Activated CD4-positive, alpha-beta T cell treated with anti-CD3 and anti-CD28 coated beads, Interleukin-2, amount 10 ng/mL, durations not matched to agents 7 days and 5 days (primary cell): ENCODE measurements at regions not wholly inside any gene's neighbourhood (a gene's known extent, or its start where the extent isn't known, plus 50 kb on each side); places are given as distances from the start of the nearest gene placed in this dataset.

ENCODE experiments used
- CTCF ChIA-PET: fragments of 350-600 bp; sonication (Branson Sonifier 250); formaldehyde crosslinking; loops from one replicate; lab custom pipeline; 2021; ENCODE audit warnings: antibody characterized with exemption; lab: Charles Lee
- POLR2A ChIA-PET: fragments of 350-600 bp; sonication (Branson Sonifier 250); formaldehyde crosslinking; loops from one replicate; lab custom pipeline; 2021; ENCODE audit warnings: antibody characterized with exemption; lab: Charles Lee
- DNase-seq: peaks from one replicate; pipeline ENCODE4 v3.0.0-alpha.2; 2020
- H3K27ac Mint-ChIP-seq: one replicate; pipeline ENCODE4 v1.8.0; 2021; ENCODE audit warnings: mild to moderate bottlenecking, moderate library complexity, mixed read lengths
- H3K27me3 Mint-ChIP-seq: one replicate; pipeline ENCODE4 v1.8.0; 2021; ENCODE audit warnings: mixed read lengths
- H3K36me3 Mint-ChIP-seq: one replicate; pipeline ENCODE4 v1.8.0; 2021; ENCODE audit warnings: low read depth, mixed read lengths
- H3K4me1 Mint-ChIP-seq: one replicate; pipeline ENCODE4 v1.8.0; 2021; ENCODE audit warnings: mixed read lengths
- H3K4me3 Mint-ChIP-seq: one replicate; pipeline ENCODE4 v1.8.0; 2021; ENCODE audit warnings: mild to moderate bottlenecking, moderate library complexity, mixed read lengths
- H3K9me3 Mint-ChIP-seq: one replicate; pipeline ENCODE4 v1.8.0; 2021; ENCODE audit warnings: mixed read lengths

DNA sequence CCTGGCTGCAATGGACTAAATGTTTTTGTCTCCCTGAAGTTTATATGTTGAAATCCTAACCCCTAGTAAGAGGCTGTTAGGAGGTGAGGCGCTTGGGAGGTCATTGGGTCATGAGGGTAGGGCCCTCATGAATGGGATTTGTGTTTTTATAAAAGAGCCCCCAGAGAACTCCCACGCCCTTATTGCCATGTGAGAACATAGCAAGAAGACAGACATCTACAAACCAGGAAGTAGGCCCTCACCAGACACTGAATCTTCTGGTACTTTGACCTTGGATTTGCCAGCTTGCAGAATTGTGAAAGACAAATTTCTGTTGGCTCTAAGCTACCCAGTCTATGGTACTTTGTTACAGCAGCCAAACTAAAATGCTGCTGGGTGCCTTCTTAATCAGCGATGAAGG lies 96.1 kb upstream of the SPATA13 start:
- Mint-ChIP-seq H3K27me3 (peaks cover 11% of the 10 kb centered on the region), H3K4me1 (peaks cover 12% of the 10 kb centered on the region), H3K27ac (no peak overlapping the region), H3K4me3 (no peak overlapping the region), H3K36me3 (no peaks in the 10 kb centered on the region), H3K9me3 (no peaks in the 10 kb centered on the region)
- ChIA-PET CTCF (interaction anchor here (1.2 to 2.2 kb wide), 5 partner anchors 12 to 164 kb away, joined by 3 to 7 read pairs (median 4); no protein-coding TSS in a partner anchor), POLR2A (no interaction called here)
- no peak for DNase-seq

DNA sequence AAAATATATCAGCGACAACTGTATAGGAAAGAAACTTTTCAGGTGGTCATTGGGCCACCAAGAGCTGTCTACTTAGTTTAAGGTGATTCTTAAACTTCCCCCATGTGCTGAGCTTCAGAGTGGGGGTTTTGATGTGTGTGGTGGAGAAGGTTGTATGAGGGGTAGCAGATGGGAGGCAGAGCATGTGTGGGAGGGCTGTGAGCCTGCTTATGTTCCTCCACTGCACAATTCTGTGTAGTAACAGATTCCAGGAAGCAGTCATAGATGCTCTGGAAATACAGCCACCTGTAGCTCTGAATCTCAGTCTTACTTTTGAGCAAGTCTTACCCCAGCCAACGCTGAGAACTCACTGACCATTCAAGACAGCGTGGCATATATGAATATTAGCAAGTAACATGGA lies 95.3 kb upstream of the SPATA13 start:
- Mint-ChIP-seq H3K36me3 (no peaks in the 10 kb centered on the region), H3K27ac (no peak overlapping the region), H3K27me3 (peaks cover 15% of the 10 kb centered on the region), H3K4me3 (no peak overlapping the region), H3K4me1 (peaks cover 12% of the 10 kb centered on the region), H3K9me3 (no peaks in the 10 kb centered on the region)
- no peak for DNase-seq
- CTCF ChIA-PET = interaction anchor here (1.1 to 2.2 kb wide), 4 partner anchors 12 to 138 kb away, joined by 3 to 7 read pairs (median 3); no protein-coding TSS in a partner anchor
- POLR2A ChIA-PET = interaction anchor here (0.6 kb wide), 1 partner anchor 39 kb away, joined by 4 read pairs; no protein-coding TSS in a partner anchor

DNA sequence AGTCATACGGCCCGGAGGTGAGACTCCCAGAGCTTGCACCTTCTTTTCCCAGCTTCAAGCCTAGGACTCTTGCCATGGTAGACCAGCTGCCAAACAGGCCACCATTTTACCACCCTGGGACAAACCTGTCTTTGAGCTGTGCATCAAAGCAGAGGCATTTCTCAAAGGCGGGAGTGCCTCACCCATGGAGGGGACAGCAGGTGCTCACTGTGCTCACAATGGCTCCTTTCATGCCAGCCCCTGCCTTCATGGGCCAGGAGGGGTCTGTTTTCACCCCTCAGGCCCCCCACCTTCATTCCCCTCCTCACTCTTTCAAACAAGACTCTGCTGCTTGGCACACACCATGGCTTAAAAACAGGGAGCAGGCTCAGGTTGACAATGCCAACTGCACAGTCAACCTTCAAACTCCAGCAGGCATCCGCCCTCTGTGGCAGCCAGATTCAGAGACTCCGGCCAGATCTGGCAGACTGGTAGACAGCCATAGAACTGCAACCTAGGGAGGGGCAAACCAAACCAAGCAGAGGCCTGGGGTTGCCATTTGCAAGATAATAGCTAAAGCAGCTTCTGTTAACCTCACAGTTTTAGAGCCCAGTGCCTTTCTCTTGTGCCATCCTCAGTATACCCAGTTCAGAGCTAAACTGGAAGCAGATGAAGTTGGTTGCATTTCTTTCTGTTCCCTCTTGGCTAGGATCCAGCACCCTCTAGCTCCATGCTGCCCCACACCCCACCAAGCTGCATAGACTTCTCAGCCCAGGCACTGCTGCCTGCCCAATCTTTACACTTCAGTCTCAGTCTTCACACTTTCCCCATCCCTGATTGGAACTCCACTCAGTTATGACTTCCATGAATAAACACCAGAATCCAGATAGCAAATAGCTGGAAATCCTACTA lies 93.9 kb upstream of the SPATA13 start:
- H3K36me3 Mint-ChIP-seq = no peaks in the 10 kb centered on the region
- peaks cover 12% of the 10 kb centered on the region for H3K4me1 Mint-ChIP-seq
- ChIA-PET POLR2A (no interaction called here), CTCF (interaction anchor here (0.6 to 2.2 kb wide), 5 partner anchors 10 to 303 kb away, joined by 3 to 7 read pairs (median 3); no protein-coding TSS in a partner anchor)
- H3K4me3 Mint-ChIP-seq = no peak overlapping the region
- no peak for DNase-seq
- no peaks in the 10 kb centered on the region for H3K9me3 Mint-ChIP-seq
- no peak overlapping the region for H3K27ac Mint-ChIP-seq
- peaks cover 15% of the 10 kb centered on the region for H3K27me3 Mint-ChIP-seq

DNA sequence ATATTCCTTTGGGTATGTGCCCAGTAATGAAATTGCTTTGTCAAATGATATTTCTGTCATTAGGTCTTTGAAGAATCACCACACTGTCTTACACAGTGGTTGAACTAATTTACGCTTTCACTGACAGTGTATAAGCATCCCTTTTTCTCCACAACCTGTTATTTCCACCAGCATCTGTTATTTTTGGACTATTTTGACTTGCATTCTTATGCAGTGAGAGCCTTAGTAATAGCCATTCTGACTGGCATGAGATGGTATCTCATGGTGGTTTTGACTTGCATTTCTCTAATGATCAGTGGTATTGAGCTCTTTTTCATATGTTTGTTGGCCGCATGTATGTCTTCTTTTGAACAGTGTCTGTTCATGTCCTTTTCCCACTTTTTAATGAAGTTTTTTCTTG lies 92.0 kb upstream of the SPATA13 start:
- ChIA-PET CTCF (no interaction called here), POLR2A (no interaction called here)
- no peaks in the 10 kb centered on the region for H3K36me3 Mint-ChIP-seq
- H3K4me3 Mint-ChIP-seq = no peak overlapping the region
- no peak overlapping the region for H3K27ac Mint-ChIP-seq
- no peak for DNase-seq
- H3K9me3 Mint-ChIP-seq = no peaks in the 10 kb centered on the region
- H3K4me1 Mint-ChIP-seq = peaks cover 7% of the 10 kb centered on the region
- peaks cover 18% of the 10 kb centered on the region for H3K27me3 Mint-ChIP-seq

DNA sequence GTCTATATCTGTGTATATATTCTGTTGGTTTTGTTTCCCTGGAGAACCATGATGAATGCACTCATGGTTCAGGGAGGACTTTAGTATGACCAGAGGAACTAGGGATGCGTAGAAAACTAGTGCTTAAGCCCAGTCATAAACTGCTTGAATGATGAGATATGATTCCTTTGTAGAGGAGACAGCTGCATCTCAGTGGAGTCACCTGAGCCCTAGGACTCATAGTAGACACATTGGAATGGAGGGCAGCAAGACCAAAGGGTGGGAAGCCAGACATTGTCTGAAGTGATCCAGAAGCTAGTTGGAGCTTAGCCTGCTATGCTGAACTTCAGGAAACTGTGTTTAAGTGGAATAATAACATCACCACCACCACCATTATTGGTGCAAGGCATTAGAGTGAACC lies 89.5 kb upstream of the SPATA13 start:
- ChIA-PET CTCF (interaction anchor here (0.6 kb wide), 1 partner anchor 126 kb away, joined by 3 read pairs; no protein-coding TSS in a partner anchor), POLR2A (no interaction called here)
- H3K4me1 Mint-ChIP-seq = peaks cover 5% of the 10 kb centered on the region
- H3K27ac Mint-ChIP-seq = no peak overlapping the region
- peaks cover 21% of the 10 kb centered on the region for H3K27me3 Mint-ChIP-seq
- H3K4me3 Mint-ChIP-seq = no peak overlapping the region
- no peaks in the 10 kb centered on the region for H3K9me3 Mint-ChIP-seq
- DNase-seq = no peak
- H3K36me3 Mint-ChIP-seq = no peaks in the 10 kb centered on the region

DNA sequence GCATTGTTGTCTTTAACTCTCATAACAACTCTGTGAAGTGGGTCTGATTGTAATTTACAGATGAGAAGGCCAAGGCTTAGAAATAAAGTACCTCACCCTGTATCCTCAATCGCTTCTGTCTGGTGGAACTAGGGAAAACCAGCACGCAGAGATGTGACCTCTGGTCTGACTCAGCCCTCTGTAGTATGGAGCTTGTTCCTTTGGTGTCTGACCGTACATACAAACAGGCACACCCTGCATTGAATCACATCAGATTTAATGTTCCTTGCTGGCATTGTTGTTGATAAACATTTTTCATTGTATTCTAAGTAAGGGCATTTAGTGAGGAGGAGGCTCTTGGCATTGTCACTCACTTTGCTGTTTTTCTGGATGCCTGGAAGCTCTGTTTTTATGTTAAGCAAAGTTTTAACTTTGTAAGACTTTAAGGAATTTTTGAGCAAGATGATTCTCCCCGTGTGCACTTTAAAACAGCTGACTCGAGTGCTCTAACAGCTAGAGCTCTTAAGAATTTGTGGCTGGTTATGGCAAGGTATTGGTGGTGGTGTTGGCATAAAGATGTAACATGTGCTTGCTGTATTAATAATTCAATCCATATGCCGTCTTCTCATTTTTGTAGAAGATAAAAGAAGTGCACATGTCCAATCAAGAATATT lies 89.0 kb upstream of the SPATA13 start:
- Mint-ChIP-seq H3K4me3 (no peak overlapping the region), H3K27ac (no peak overlapping the region), H3K36me3 (no peaks in the 10 kb centered on the region), H3K9me3 (no peaks in the 10 kb centered on the region), H3K27me3 (peaks cover 21% of the 10 kb centered on the region), H3K4me1 (peaks cover 7% of the 10 kb centered on the region)
- ChIA-PET POLR2A (no interaction called here), CTCF (interaction anchor here (0.6 kb wide), 1 partner anchor 126 kb away, joined by 3 read pairs; no protein-coding TSS in a partner anchor)
- no peak for DNase-seq

DNA sequence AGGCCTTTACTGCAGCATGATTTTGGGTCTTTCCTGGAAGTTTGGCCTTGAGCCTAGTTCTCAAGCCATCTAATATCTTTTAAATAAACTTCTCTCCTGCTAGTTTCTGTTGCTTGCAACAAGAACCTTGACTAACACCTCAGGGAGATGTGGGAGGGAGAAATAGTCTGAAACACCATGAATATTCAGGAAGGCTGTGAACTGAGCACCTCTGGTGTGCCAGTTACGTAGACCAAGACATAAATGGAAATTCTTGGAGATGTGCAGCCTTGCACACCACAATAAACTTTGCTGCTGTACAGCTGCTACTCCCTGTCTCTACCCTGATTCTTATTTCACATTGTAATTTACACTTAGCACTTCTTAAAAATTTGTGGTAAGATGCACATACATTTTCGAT lies 86.9 kb upstream of the SPATA13 start:
- H3K27me3 Mint-ChIP-seq = peaks cover 14% of the 10 kb centered on the region
- H3K36me3 Mint-ChIP-seq = no peaks in the 10 kb centered on the region
- H3K4me1 Mint-ChIP-seq = peaks cover 8% of the 10 kb centered on the region
- ChIA-PET CTCF (no interaction called here), POLR2A (no interaction called here)
- no peaks in the 10 kb centered on the region for H3K9me3 Mint-ChIP-seq
- no peak overlapping the region for H3K27ac Mint-ChIP-seq
- H3K4me3 Mint-ChIP-seq = no peak overlapping the region
- no peak for DNase-seq

DNA sequence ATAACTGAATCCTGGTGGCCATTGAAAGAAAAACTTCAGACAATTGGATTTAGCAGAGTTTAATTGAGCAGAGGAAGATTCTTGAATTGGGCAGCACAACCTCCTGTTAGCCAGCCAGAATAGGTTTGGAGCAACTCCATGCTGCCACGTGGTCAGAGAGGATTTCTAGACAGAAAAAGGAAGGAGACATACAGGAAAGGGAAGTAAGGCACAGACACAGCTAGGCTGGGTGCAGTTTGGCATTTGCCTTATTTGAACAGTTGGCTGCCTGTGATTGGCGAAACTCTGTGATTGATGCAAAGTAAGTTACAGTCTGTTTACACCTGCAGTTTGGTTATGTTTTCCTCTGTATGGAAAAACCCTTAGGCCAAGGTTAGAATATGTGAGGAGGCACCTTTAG lies 85.8 kb upstream of the SPATA13 start:
- CTCF ChIA-PET = no interaction called here
- POLR2A ChIA-PET = no interaction called here
- Mint-ChIP-seq H3K9me3 (no peaks in the 10 kb centered on the region), H3K4me3 (no peak overlapping the region), H3K4me1 (peaks cover 8% of the 10 kb centered on the region), H3K27me3 (peaks cover 8% of the 10 kb centered on the region), H3K36me3 (no peaks in the 10 kb centered on the region), H3K27ac (no peak overlapping the region)
- no peak for DNase-seq

DNA sequence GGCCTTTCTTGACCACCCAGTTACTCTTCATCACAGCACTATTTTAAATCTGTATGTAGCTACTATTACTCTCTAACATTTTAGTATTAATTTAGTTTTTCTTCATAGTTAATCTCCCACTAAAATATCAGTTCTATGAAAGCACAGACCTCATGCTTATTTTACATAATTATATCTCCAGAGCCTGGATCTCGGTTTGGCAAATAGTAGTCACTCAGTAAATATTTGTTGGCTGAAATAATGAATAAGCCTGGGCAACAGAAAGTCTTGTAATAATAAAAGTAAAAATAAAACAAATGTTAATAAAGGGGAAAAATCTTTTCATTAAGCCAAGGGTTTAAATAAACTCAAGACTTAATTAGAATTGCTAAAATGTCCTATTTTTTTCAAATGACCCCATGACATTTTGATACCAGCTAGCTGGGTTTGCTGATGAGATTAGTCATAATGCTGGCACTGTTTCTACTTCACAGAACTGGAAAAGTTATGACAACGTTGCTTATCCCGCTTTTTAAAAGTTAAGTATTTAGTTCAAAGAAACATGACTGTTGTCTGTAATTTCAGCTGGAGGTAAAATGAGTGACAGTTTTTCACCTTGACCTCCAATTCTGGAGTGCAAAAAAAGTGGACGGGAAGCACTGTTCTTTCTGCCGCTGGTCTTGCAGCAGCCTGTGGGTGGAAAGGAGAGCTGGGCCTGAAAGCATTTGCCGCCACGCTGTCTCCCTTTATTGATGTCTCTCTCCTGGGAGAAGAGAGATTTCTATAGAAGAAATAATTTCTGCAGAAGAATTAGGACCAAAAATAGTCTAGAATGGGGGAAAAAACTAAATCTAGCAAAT lies 85.2 kb upstream of the SPATA13 start:
- ChIA-PET POLR2A (no interaction called here), CTCF (interaction anchor here (0.6 kb wide), 2 partner anchors 143 to 1751 kb away, joined by 3 to 6 read pairs; no protein-coding TSS in a partner anchor)
- H3K4me1 Mint-ChIP-seq = peaks cover 8% of the 10 kb centered on the region
- peaks cover 7% of the 10 kb centered on the region for H3K27me3 Mint-ChIP-seq
- H3K4me3 Mint-ChIP-seq = no peak overlapping the region
- no peaks in the 10 kb centered on the region for H3K36me3 Mint-ChIP-seq
- DNase-seq = no peak
- H3K9me3 Mint-ChIP-seq = no peaks in the 10 kb centered on the region
- H3K27ac Mint-ChIP-seq = no peak overlapping the region

DNA sequence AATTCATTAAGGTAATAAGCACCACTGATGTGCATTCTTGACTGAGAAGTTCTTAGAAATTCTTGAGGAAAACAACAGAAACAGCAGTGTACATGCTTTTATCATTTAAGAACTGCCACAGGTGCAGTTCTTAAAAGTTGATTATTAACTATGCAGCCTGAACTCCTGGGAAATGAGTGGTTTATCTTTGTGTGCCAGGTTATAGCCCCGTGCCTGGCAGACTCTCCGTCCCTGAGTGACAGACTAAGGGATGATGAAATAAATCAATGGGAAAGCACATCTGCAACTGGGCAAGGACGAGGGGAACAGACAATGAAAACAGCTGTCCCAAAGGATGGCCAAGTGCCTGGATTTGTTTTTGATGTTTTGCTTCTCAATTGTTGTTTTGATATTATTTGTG lies 84.4 kb upstream of the SPATA13 start:
- peaks cover 7% of the 10 kb centered on the region for H3K27me3 Mint-ChIP-seq
- H3K4me3 Mint-ChIP-seq = no peak overlapping the region
- no peaks in the 10 kb centered on the region for H3K36me3 Mint-ChIP-seq
- no peak overlapping the region for H3K27ac Mint-ChIP-seq
- ChIA-PET CTCF (interaction anchor here (0.6 to 1.2 kb wide), 2 partner anchors 11 to 142 kb away, joined by 6 to 7 read pairs; no protein-coding TSS in a partner anchor), POLR2A (no interaction called here)
- DNase-seq = no peak
- peaks cover 8% of the 10 kb centered on the region for H3K4me1 Mint-ChIP-seq
- H3K9me3 Mint-ChIP-seq = no peaks in the 10 kb centered on the region

DNA sequence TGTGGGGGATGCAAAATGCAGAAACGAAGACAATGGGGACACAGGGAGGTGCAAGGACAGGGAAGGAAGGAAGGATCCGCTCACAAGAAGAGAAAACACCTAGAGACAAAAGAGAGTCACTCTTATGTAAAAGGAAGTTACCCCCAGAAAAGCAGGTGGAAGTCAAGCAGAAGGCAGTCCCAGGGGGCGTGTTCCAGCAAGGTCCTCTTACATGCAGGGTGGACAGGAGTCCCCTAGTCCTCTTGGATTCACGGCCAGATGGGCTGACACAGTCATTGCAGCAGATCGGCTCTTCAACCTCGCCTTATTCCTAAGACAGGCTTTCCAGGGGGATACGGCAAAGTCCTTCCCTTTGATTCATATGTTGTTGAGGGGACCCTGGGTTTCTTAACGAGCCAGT lies 83.9 kb upstream of the SPATA13 start:
- Mint-ChIP-seq H3K27ac (no peak overlapping the region), H3K36me3 (no peaks in the 10 kb centered on the region), H3K4me3 (no peak overlapping the region), H3K4me1 (peaks cover 8% of the 10 kb centered on the region), H3K9me3 (no peaks in the 10 kb centered on the region), H3K27me3 (peaks cover 7% of the 10 kb centered on the region)
- CTCF ChIA-PET = interaction anchor here (1.2 kb wide), 1 partner anchor 12 kb away, joined by 7 read pairs; no protein-coding TSS in a partner anchor
- DNase-seq = no peak
- POLR2A ChIA-PET = no interaction called here

DNA sequence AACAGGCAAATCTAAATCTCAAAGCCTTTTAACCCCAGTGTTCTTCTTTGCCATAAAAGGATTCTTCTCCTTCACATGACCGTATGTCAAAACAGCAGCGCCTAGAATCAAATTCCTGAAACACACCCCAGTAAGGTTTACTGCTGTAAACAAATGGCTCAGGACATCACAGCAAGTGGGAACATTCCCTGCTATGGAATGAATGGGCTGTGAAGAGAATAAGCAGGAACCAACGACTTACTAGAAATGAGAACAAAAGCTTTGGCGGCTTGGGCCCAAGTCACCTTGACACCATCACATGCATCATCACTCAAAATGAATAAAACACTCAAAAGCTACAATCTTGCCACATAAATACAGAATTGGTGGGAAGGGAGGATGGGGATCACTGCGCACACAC lies 80.4 kb upstream of the SPATA13 start:
- CTCF ChIA-PET = no interaction called here
- Mint-ChIP-seq H3K4me3 (no peak overlapping the region), H3K36me3 (no peaks in the 10 kb centered on the region), H3K9me3 (no peaks in the 10 kb centered on the region), H3K4me1 (peaks cover 3% of the 10 kb centered on the region), H3K27me3 (peaks cover 4% of the 10 kb centered on the region), H3K27ac (no peak overlapping the region)
- DNase-seq = no peak
- POLR2A ChIA-PET = no interaction called here
